GM19099 (cell line): ENCODE measurements at regions not wholly inside any gene's neighbourhood (a gene's known extent, or its start where the extent isn't known, plus 50 kb on each side); places are given as distances from the start of the nearest gene placed in this dataset.

Experiments used
- POLR2A ChIP-seq: IDR thresholded peaks from 3 replicates; pipeline ENCODE4 v1.6.1; 2011; ENCODE audit warnings: low read depth; ENCODE audit not compliant: insufficient read length; ENCODE audit errors: extremely low read depth

- no peak for TF ChIP-seq POLR2A
Observed at GRCh38 chr12:11446372-11446771, 51.0 kb upstream of the PRB2 start.

- TF ChIP-seq POLR2A, result no peak
Observed at GRCh38 chr12:11457996-11458645, 62.8 kb upstream of the PRB2 start.

DNA sequence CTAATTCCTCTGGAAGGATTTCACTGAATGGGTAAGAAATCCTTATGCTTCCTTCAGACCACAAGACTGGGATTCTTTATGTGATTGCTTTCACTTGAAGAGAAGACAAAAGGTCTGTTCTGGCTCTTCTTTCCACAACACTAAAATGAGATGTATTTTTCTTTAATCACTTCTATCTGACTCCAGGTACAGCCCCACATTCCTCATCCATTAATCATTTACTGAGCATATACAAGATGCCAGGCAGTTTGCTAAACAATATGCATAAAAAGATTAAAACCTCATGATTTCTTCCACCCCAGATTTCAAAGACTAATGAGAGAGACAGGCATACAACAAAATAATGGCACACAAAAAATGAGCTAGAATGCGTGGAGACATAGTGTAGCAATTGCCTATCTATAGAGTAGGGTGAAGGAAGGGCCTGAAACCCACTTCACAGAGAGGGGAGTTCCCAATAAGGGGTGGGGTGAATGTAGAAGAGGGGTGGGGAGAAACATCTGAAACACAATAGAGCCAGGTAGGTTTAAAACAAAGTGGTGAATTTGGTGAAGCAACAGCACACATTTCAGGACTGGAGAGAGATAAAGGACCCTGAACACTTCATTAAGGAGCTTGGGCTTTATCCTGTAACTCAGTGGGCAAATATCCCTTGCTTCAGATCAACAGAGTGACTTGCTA, 65.1 kb upstream of the PRB2 start:
- TF ChIP-seq POLR2A, result no peak

DNA sequence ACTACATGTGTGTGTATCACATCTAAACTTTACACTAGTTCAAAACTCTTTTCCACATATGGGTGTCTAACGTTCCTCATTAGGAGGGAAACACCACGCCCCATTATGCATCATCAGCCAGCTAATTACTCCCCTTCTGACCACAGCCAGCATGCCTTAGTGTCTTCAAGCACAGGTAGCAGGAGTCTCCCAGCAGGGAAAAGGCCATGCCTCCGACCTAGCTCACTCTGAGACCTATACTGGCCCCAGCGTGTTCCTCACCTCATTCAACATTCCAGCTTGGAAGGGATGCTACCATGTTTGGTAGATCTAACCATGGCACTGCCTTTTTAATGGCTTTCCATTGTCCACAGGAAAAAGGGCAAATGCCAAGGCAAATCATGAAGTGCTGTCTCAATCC, 66.1 kb upstream of the PRB2 start:
- TF ChIP-seq POLR2A, result no peak

- TF ChIP-seq POLR2A, result no peak
Observed at GRCh38 chr12:11477110-11477509, 81.7 kb upstream of the PRB2 start.

DNA sequence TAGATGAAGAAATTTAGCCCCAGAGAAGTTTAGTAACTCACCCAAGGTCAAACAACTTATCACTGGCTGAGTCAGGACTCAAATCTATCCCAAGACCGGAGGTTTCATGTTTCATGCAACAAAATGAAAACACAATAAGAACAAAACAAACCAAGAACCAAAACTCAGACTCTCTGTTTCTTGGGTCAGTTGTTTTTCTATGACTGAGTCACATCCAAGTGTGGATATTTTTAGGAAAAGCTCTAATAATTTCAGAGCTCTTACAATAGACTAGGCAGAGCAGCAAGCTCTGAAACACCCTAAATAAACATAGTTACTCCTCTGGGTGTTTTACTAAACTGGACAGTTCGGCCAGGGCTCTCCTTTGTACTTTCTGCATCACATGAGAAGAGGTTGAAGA, 87.6 kb upstream of the PRB2 start:
- no peak for TF ChIP-seq POLR2A

DNA sequence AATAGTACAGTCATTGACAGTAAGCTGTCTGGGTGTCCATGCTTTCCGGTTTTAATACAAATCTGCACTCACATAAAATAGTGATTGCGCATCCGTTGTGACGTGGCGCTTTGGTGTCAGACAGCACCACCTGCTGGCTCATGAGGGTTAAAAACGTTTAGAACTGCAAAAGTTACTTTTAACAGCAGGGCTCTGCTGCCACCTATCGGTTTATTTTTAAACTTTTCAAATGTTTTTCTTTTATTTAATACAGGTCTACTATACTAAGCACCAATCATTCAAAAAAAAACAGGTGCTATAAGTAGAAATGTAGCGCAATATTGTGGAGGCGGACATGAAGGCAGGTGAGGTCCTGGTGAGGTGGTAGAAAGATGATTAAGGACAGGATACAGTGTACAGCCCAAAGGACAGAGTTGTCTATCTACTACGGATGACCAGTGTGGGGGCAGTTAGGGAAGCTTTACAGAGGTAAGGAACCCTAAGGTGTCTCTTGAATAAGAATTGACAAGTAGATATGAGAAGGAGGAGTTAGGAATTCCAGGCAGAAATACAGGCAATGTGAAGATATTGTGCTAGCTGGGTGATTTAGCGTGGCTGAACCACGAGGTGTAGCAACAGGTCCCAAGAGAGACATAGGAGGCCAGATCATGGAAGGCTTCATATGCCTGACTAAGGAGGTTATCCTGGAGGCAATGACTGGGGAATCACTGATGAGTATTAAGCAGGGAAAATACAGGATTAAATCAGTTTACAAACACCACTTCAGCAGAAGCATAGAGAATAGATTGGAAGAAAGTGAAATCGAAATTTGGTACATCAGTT, 91.5 kb upstream of the PRB2 start:
- TF ChIP-seq POLR2A, result no peak

- no peak for TF ChIP-seq POLR2A
Observed at GRCh38 chr12:11496157-11496851, 100.9 kb upstream of the PRB2 start.

DNA sequence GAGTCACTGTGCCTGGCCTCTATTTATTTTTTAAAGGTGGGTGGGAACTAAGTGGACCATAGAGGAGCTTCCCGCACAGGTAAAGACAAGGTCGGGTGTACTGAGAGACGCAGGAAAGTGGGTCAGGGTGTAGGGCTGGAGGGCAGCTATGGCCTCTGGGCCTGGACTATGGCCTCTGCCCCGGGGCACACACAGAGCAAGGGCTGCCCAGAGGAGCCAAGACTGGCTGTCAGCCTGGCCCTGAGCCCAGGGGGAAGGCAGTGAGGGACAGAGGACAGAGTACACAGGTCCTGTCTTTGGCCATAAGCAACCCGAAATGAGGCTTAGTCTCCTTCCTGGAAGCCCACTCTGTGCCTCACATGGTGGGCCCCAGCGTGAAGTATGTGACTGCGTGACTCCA, 102.1 kb upstream of the PRB2 start:
- TF ChIP-seq POLR2A, result no peak

DNA sequence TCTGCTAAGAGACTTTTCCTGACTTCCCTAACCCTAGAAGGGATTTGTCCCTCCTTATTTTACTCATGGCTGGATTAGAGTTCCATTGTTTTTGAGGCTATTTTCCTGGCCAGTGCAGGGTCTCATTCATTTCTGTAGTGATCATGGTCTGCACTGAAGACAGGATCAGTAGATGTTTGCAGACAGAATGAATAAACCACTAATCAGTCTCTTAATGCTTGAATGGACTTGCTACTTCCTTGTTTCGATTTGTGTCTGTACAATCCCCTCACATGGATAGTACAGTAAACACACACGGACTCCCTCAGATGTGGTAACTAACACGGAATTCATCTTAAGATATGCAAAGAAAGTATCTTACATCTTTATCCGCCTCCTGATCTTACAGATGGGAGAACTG, 102.6 kb upstream of the PRB2 start:
- TF ChIP-seq POLR2A, result no peak

GRCh38 chr12:11499806-11500187, 104.4 kb upstream of the PRB2 start:
- no peak for TF ChIP-seq POLR2A

- TF ChIP-seq POLR2A, result no peak
Observed at GRCh38 chr12:11500188-11500860, 105.0 kb upstream of the PRB2 start.

- TF ChIP-seq POLR2A, result no peak
Observed at GRCh38 chr12:11500861-11501230, 105.5 kb upstream of the PRB2 start.

DNA sequence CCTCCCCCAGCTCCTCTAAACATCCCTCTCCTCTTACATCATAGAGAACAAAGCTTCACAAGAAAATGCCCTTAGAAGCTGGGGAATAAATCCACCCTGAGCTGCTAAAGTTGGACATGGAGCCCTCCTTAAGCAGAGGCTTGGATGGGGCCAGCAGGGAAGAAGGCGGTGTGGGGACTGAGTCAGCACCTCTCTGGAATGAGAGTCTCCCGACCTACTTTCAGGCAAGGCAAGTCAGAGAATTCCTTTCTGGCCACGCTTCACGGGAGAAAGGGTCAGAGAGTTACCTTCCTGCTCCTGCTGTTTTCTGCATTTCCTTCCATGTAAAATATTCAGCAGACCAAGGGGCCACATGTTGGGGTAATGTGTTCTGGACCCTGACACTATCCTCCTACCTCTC, 113.3 kb upstream of the PRB2 start:
- TF ChIP-seq POLR2A, result no peak

DNA sequence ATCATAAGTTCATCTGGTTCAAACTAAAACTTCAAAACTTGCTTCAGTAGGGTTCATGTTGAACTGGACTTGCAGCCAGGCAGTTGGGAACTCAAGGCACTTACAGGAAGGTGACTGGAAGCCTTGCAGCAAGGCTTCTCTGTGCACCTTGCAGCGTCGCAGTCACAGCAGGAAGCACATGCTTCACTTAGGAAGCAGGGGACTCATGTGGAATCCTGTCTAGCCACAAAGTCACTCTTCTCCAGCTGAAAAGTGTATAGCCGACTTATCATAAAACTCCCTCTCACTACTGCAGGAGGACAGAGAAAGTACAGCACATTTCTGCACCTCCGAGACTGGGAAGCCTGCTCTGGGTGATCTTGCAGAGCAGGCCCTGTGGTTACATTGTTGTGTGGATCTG, 114.0 kb upstream of the PRB2 start:
- TF ChIP-seq POLR2A, result no peak

GRCh38 chr12:11510671-11511070, 115.3 kb upstream of the PRB2 start:
- no peak for TF ChIP-seq POLR2A

GRCh38 chr12:11513288-11513687, 117.9 kb upstream of the PRB2 start:
- TF ChIP-seq POLR2A, result no peak
